ENCODE measurements at regions not wholly inside any gene's neighbourhood (a gene's known extent, or its start where the extent isn't known, plus 50 kb on each side); places are given as distances from the start of the nearest gene placed in this dataset.

- no peak for DNase-seq (ENCODE audit: low read depth)
Observed at GRCh38 chr1:18011703-18012102, 95.9 kb upstream of the IGSF21 start.

GRCh38 chr1:18012686-18013085 lies 94.9 kb upstream of the IGSF21 start:
- DNase-seq (ENCODE audit: low read depth) = no peak

GRCh38 chr1:18013216-18013615 lies 94.4 kb upstream of the IGSF21 start:
- DNase-seq (ENCODE audit: low read depth) = no peak

- DNase-seq (ENCODE audit: low read depth) = no peak
Observed at GRCh38 chr1:18015719-18016118, 91.9 kb upstream of the IGSF21 start.

GRCh38 chr1:18018366-18018765 lies 89.2 kb upstream of the IGSF21 start:
- DNase-seq (ENCODE audit: low read depth) = no peak

- DNase-seq (ENCODE audit: low read depth) = no peak
Observed at GRCh38 chr1:18020021-18020817, 87.4 kb upstream of the IGSF21 start.

GRCh38 chr1:18021242-18021641 lies 86.4 kb upstream of the IGSF21 start:
- peak; percentile 44 for DNase-seq (ENCODE audit: low read depth)

GRCh38 chr1:18032172-18032859 lies 75.3 kb upstream of the IGSF21 start:
- no peak for DNase-seq (ENCODE audit: low read depth)

- DNase-seq (ENCODE audit: low read depth) = no peak
Observed at GRCh38 chr1:18035145-18035544, 72.5 kb upstream of the IGSF21 start.

- DNase-seq (ENCODE audit: low read depth) = no peak
Observed at GRCh38 chr1:18037651-18038050, 69.9 kb upstream of the IGSF21 start.

- DNase-seq (ENCODE audit: low read depth) = no peak
Observed at GRCh38 chr1:18038051-18038450, 69.5 kb upstream of the IGSF21 start.

GRCh38 chr1:18039102-18039501 lies 68.5 kb upstream of the IGSF21 start:
- DNase-seq (ENCODE audit: low read depth) = no peak

- no peak for DNase-seq (ENCODE audit: low read depth)
Observed at GRCh38 chr1:18041102-18041501, 66.5 kb upstream of the IGSF21 start.

- DNase-seq (ENCODE audit: low read depth) = no peak
Observed at GRCh38 chr1:18041685-18042355, 65.8 kb upstream of the IGSF21 start.

- no peak for DNase-seq (ENCODE audit: low read depth)
Observed at GRCh38 chr1:18043871-18044270, 63.7 kb upstream of the IGSF21 start.

- no peak for DNase-seq (ENCODE audit: low read depth)
Observed at GRCh38 chr1:18045203-18045602, 62.4 kb upstream of the IGSF21 start.

- DNase-seq (ENCODE audit: low read depth) = no peak
Observed at GRCh38 chr1:18045621-18046020, 62.0 kb upstream of the IGSF21 start.

- no peak for DNase-seq (ENCODE audit: low read depth)
Observed at GRCh38 chr1:18047122-18047521, 60.5 kb upstream of the IGSF21 start.

GRCh38 chr1:18049228-18049627 lies 58.4 kb upstream of the IGSF21 start:
- DNase-seq (ENCODE audit: low read depth) = no peak

GRCh38 chr1:18052671-18053070 lies 54.9 kb upstream of the IGSF21 start:
- no peak for DNase-seq (ENCODE audit: low read depth)

GRCh38 chr1:18055156-18055555 lies 52.4 kb upstream of the IGSF21 start:
- no peak for DNase-seq (ENCODE audit: low read depth)

- DNase-seq (ENCODE audit: low read depth) = no peak
Observed at GRCh38 chr1:18056545-18056944, 51.1 kb upstream of the IGSF21 start.

GRCh38 chr1:18057623-18058022 lies 50.0 kb upstream of the IGSF21 start:
- no peak for DNase-seq (ENCODE audit: low read depth)
